Liver (tissue), 3 donors: ENCODE measurements at regions not wholly inside any gene's neighbourhood (a gene's known extent, or its start where the extent isn't known, plus 50 kb on each side); places are given as distances from the start of the nearest gene placed in this dataset.

ENCODE experiments used
- CTCF ChIP-seq: fragments of 150-350 bp; IDR thresholded peaks from 2 replicates; pipeline ENCODE4 v1.5.1; 2017; ENCODE audit warnings: improper control_type of control experiment, low read depth, low read length; ENCODE audit not compliant: missing input control
- RAD21 ChIP-seq, 2 donors: IDR thresholded peaks; 2 replicates each; pipeline ENCODE4 v1.6.1; 2016; ENCODE audit warnings: antibody characterized with exemption in 2 of 2, mild to moderate bottlenecking in 2 of 2
- donor health status: healthy.
- donor health status: healthy.

GRCh38 chr1:66460776-66461175, 73.2 kb upstream of the SGIP1 start:
- TF ChIP-seq RAD21 (IDR thresholded peaks at IDR 0.05) (no peak), CTCF (no peak)
